Epithelial cell of esophagus (primary cell): ENCODE measurements at regions not wholly inside any gene's neighbourhood (a gene's known extent, or its start where the extent isn't known, plus 50 kb on each side); places are given as distances from the start of the nearest gene placed in this dataset.

Experiments used
- DNase-seq: peaks from one replicate; pipeline ENCODE4 v3.0.0; 2010; ENCODE audit warnings: low read depth
- H3K4me3 ChIP-seq: 2 replicates; pipeline ENCODE4 v1.5.1; 2011; ENCODE audit warnings: mild to moderate bottlenecking, low read length, control low read depth
- TF ChIP-seq, protein P1 (sequence below): IDR thresholded peaks from 2 replicates; pipeline ENCODE4 v1.5.1; 2011; ENCODE audit warnings: low read depth, mild to moderate bottlenecking, low read length, control low read depth, inconsistent platforms; ENCODE audit not compliant: insufficient read depth; ENCODE audit errors: missing control alignments

DNA sequence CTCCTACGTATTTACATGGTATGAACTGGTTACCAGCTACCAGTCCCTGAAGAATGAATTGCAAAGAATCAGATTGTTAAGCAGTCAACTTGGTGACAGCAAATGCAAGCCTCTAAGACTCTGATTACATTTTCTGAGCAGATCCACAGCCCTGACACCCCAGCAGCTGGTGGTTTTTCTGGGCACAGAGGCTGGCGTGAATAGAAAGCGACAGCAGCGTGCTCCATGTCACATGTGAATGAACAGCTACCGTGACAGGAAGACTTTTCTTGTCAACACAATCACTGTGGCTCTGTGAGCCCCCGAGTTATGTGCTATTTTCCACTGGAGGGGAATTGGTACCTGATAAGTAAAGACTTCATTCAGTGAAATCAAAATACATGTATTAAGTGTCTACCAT, 93.2 kb upstream of the CBLN2 start:
- TF ChIP-seq, protein P1, sequence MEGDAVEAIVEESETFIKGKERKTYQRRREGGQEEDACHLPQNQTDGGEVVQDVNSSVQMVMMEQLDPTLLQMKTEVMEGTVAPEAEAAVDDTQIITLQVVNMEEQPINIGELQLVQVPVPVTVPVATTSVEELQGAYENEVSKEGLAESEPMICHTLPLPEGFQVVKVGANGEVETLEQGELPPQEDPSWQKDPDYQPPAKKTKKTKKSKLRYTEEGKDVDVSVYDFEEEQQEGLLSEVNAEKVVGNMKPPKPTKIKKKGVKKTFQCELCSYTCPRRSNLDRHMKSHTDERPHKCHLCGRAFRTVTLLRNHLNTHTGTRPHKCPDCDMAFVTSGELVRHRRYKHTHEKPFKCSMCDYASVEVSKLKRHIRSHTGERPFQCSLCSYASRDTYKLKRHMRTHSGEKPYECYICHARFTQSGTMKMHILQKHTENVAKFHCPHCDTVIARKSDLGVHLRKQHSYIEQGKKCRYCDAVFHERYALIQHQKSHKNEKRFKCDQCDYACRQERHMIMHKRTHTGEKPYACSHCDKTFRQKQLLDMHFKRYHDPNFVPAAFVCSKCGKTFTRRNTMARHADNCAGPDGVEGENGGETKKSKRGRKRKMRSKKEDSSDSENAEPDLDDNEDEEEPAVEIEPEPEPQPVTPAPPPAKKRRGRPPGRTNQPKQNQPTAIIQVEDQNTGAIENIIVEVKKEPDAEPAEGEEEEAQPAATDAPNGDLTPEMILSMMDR = no peak
- DNase-seq = no peak
- no peak overlapping the region for H3K4me3 ChIP-seq

DNA sequence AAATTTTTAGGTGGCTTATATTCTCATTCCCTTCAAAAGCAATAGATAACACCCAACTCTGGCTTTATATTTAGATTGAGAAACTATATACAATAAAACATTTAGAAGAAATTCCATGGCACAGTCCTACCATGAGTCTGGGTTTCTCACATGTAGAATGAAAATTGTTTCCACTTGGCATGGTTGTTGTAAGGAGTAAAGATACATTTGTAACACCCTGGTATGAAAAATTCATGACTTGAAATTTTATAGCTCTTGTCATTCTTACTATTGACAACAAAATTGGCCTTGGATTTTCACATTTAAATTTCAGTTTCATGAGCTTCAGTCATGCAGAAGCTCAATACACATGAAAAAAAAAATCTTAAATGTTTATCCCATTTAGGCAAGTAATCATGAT, 92.5 kb upstream of the CBLN2 start:
- H3K4me3 ChIP-seq = no peak overlapping the region
- TF ChIP-seq, protein P1 = no peak
- no peak for DNase-seq

DNA sequence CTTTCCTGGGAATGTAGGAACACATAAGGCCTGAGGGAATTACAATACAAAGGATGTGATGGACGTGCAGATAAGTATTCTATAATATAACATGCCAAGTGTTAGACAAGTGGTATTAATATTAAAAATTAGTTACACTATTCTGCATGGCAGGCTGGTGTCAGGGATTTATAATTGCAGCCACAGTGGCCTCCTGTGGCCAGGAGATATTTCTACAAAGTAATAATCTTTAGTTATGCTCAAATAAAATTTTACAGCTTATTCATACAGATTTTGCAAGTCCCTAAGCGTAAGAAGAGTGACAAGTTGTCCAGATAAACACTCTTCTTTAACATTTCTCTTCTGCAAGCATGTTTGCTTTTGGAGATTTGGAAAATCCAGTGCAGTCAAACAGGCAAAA, 90.4 kb upstream of the CBLN2 start:
- no peak for DNase-seq
- no peak overlapping the region for H3K4me3 ChIP-seq
- TF ChIP-seq, protein P1 = no peak

DNA sequence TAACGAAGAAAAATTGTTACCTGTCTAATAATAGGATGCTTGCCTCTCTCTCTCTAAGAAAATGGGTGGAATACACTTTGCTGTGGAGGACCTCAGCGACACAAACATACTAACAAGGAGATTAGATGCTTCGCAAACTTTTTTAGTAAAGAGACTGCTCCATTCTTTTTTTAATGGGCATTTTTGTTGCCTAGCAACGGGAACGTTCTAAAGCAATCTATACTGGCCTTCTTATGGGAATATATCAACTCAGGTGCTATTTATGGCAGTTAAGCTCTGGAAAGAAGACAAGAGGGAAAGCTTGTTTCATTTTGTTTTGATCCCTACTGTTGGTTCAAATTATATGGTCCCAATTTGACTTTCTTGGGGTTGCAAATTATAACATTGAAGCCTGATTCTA, 86.8 kb upstream of the CBLN2 start:
- DNase-seq = no peak
- TF ChIP-seq, protein P1 = no peak
- no peak overlapping the region for H3K4me3 ChIP-seq

DNA sequence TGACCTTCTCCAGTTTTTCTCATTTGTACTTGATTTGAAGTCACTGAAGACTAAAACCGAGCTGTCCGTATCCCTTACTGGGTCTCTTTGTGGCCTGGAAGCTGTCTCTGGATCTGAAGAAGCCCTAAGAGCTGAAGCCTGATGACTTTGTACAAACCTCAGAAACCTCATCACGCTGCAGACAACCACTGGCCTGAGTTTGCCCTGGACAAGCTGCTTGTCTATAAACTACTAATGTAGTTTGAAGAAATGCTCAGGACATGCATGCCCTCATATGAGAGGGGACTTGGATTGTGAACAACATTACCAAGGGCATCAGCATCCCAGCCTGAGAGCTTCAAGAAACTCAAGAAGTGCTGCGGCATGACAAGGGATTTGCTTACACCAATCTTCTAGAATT, 79.3 kb upstream of the CBLN2 start:
- no peak overlapping the region for H3K4me3 ChIP-seq
- TF ChIP-seq, protein P1 = no peak
- no peak for DNase-seq

DNA sequence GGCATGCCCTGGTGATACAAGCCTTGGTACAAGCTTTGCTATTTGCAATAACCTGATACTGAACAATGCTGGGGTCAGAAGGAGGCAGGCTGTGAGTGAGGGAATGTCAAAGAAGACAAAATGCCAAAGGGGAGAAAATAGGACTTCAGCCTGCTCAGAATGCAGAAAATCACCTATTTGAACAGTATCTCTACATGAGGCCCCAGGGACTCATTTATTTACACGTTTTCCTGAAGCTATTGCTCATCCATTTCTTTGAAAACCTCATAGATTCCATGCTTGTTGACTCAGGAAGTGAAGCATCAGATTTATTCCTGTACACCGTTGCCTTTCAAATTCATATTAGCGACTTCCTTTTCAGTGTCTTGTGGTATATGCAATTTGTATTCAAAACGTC, 69.4 kb upstream of the CBLN2 start:
- DNase-seq = peak; percentile 21
- TF ChIP-seq, protein P1 = no peak
- H3K4me3 ChIP-seq = no peak overlapping the region

DNA sequence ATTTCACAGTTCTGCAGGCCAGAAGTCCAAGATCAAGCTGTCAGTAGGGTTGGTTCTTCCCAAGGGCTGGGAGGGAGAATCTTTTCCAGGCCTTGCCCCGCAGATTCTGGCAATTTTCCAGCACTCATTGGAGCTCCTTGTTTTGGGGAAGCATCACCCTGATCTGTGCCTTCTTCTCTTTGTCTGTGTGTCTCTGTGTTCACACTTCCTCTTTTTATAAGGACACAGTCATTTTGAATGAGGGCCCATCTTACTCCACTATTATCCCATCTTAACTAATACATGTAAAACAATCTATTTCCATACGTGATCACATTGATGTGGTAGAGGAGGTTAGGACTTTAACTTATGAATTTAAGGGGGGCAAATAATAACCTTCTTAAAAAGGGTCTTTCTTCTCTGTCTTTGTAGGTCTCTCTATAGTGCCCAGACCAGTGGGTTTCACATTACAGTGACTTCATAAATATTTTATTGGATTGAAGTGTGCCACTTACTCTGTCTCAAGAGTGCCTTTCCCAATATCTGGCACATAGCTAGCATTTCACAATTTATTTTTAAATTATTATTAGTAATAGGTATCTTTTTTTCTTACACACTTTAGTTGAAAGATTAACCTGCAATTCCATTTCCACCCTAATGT, 68.9 kb upstream of the CBLN2 start:
- no peak overlapping the region for H3K4me3 ChIP-seq
- TF ChIP-seq, protein P1 = no peak
- DNase-seq = no peak
